ENCODE measurements at regions not wholly inside any gene's neighbourhood (a gene's known extent, or its start where the extent isn't known, plus 50 kb on each side); places are given as distances from the start of the nearest gene placed in this dataset.
"Not testable (repeated sequence)": the region's sequence is repeated elsewhere in the genome, so short reads cannot be mapped to it uniquely, and the experiment has no call there.

- POLR2A ChIA-PET = no interaction called here
- no peak for DNase-seq (ENCODE audit: extremely low spot score)
- CTCF ChIA-PET = no interaction called here
- no peak for TF ChIP-seq CTCF (IDR thresholded peaks at IDR 0.05; ENCODE audit: control extremely low read depth, extremely low read depth, low read depth, missing control alignments)
These were observed 304.9 kb downstream of the PCDH20 start for GRCh38 chr13:61110732-61111131.

GRCh38 chr13:61109741-61110140 is 305.9 kb downstream of the PCDH20 start:
- no peak for DNase-seq (ENCODE audit: extremely low spot score)
- CTCF ChIA-PET = no interaction called here

GRCh38 chr13:61107989-61108388 is 307.7 kb downstream of the PCDH20 start:
- CTCF ChIA-PET = no interaction called here
- no peak for TF ChIP-seq CTCF (IDR thresholded peaks at IDR 0.05; ENCODE audit: control extremely low read depth, extremely low read depth, low read depth, missing control alignments)
- POLR2A ChIA-PET = no interaction called here
- no peak for DNase-seq (ENCODE audit: extremely low spot score)

More at GRCh38 chr13:61109741-61110140, 305.9 kb downstream of the PCDH20 start:
- POLR2A ChIA-PET = no interaction called here
- no peak for TF ChIP-seq CTCF (IDR thresholded peaks at IDR 0.05; ENCODE audit: control extremely low read depth, extremely low read depth, low read depth, missing control alignments)

- ChIA-PET CTCF (no interaction called here), POLR2A (no interaction called here)
- no peak for TF ChIP-seq CTCF (IDR thresholded peaks at IDR 0.05; ENCODE audit: control extremely low read depth, extremely low read depth, low read depth, missing control alignments)
- DNase-seq (ENCODE audit: extremely low spot score) = no peak
These were observed 319.8 kb downstream of the PCDH20 start for GRCh38 chr13:61095885-61096284.

- CTCF ChIA-PET = no interaction called here
These were observed 320.8 kb downstream of the PCDH20 start for GRCh38 chr13:61094865-61095264.

GRCh38 chr13:61089894-61090293 is 325.8 kb downstream of the PCDH20 start:
- POLR2A ChIA-PET; CTCF ChIA-PET; DNase-seq (ENCODE audit: extremely low spot score): not testable (repeated sequence)

More at GRCh38 chr13:61094865-61095264, 320.8 kb downstream of the PCDH20 start:
- no peak for TF ChIP-seq CTCF (IDR thresholded peaks at IDR 0.05; ENCODE audit: control extremely low read depth, extremely low read depth, low read depth, missing control alignments)
- no peak for DNase-seq (ENCODE audit: extremely low spot score)
- POLR2A ChIA-PET = no interaction called here

- ChIA-PET POLR2A (no interaction called here), CTCF (no interaction called here)
- TF ChIP-seq CTCF (IDR thresholded peaks at IDR 0.05; ENCODE audit: control extremely low read depth, extremely low read depth, low read depth, missing control alignments) = no peak
- DNase-seq (ENCODE audit: extremely low spot score) = no peak
These were observed 329.6 kb downstream of the PCDH20 start for GRCh38 chr13:61086087-61086486.

Data from GM10248 (cell line).